ENCODE measurements at regions not wholly inside any gene's neighbourhood (a gene's known extent, or its start where the extent isn't known, plus 50 kb on each side); places are given as distances from the start of the nearest gene placed in this dataset.
"Not testable (repeated sequence)": the region's sequence is repeated elsewhere in the genome, so short reads cannot be mapped to it uniquely, and the experiment has no call there.

- Histone ChIP-seq H3K27ac (no peak overlapping the region), H3K9me3 (no peaks in the 10 kb centered on the region), H3K4me1 (no peaks in the 10 kb centered on the region), H3K36me3 (no peaks in the 10 kb centered on the region), H3K27me3 (no peaks in the 10 kb centered on the region), H3K4me3 (no peak overlapping the region)
- ATAC-seq (no peak), DNase-seq (no peak), FAIRE-seq (no peak)
- intact Hi-C loops (cut with DNase I) = no loop called here
- TF ChIP-seq, protein P1, sequence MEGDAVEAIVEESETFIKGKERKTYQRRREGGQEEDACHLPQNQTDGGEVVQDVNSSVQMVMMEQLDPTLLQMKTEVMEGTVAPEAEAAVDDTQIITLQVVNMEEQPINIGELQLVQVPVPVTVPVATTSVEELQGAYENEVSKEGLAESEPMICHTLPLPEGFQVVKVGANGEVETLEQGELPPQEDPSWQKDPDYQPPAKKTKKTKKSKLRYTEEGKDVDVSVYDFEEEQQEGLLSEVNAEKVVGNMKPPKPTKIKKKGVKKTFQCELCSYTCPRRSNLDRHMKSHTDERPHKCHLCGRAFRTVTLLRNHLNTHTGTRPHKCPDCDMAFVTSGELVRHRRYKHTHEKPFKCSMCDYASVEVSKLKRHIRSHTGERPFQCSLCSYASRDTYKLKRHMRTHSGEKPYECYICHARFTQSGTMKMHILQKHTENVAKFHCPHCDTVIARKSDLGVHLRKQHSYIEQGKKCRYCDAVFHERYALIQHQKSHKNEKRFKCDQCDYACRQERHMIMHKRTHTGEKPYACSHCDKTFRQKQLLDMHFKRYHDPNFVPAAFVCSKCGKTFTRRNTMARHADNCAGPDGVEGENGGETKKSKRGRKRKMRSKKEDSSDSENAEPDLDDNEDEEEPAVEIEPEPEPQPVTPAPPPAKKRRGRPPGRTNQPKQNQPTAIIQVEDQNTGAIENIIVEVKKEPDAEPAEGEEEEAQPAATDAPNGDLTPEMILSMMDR (IDR thresholded peaks at IDR 0.05) = no peak
Observed at GRCh38 chr13:81117416-81117815, 776.5 kb upstream of the SPRY2 start.

DNA sequence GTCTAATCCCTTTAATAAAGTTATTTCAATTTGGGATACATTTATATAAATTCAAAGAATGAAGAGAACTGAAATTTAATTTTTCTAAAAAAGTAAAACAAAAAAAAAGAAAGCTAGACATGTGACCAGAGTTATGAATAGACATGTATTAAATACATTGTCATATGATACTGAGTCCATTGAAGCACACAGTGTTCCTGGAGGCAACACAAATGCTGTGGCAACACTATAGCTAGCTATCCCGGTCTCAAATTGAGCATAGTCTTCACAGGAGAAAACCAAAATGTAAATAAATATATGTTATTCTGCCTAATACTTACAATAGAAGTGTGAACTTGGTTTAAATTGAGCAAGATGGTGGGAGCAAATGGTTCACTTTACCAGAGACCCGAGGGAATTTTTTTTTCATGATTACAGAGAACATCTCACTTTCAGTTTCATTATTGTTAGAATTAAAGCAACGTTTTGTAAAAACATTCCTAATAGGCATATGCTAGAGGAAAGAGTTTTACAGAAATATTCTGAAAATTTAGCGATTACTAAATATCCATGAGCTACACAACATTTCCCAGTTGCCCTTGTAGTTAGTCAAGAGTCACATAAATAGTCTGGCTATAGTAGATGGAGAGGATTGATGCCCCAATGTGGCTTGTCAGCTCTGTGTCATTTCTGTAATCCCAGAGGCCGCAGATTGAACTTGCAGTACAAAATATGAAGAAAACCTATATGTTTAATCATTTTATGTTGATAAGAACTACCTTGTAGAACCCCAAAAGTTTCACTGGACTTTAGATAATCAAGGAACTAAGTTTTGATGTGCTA is 775.7 kb upstream of the SPRY2 start:
- ATAC-seq (no peak), DNase-seq (no peak), FAIRE-seq (no peak)
- no peaks in the 10 kb centered on the region for H3K27me3 ChIP-seq
- intact Hi-C loops (cut with DNase I) = no loop called here
- H3K4me3 ChIP-seq = no peak overlapping the region
- TF ChIP-seq, protein P1 (IDR thresholded peaks at IDR 0.05) = no peak
- no peaks in the 10 kb centered on the region for H3K4me1 ChIP-seq
- no peak overlapping the region for H3K27ac ChIP-seq
- no peaks in the 10 kb centered on the region for H3K36me3 ChIP-seq
- H3K9me3 ChIP-seq = no peaks in the 10 kb centered on the region
- 68 to 73% methylated on average over 5 of the region's 5 CpGs for WGBS, 2 donors

GRCh38 chr13:81109026-81109425 is 768.1 kb upstream of the SPRY2 start:
- no peaks in the 10 kb centered on the region for H3K27me3 ChIP-seq

GRCh38 chr13:81106348-81106747 is 765.4 kb upstream of the SPRY2 start:
- FAIRE-seq (no peak), ATAC-seq (no peak), DNase-seq (no peak)
- WGBS, 2 donors = 17 to 21% methylated on average over 7 of the region's 7 CpGs
- no peaks in the 10 kb centered on the region for H3K27me3 ChIP-seq
- intact Hi-C loops (cut with DNase I) = no loop called here
- TF ChIP-seq, protein P1 (IDR thresholded peaks at IDR 0.05) = no peak
- no peak overlapping the region for H3K27ac ChIP-seq
- H3K9me3 ChIP-seq = no peaks in the 10 kb centered on the region
- H3K4me1 ChIP-seq = no peaks in the 10 kb centered on the region
- H3K36me3 ChIP-seq = no peaks in the 10 kb centered on the region
- no peak overlapping the region for H3K4me3 ChIP-seq

More at GRCh38 chr13:81109026-81109425, 768.1 kb upstream of the SPRY2 start:
- DNase-seq = no peak
- ATAC-seq = no peak
- Histone ChIP-seq H3K4me3 (no peak overlapping the region), H3K9me3 (no peaks in the 10 kb centered on the region), H3K27ac (no peak overlapping the region), H3K36me3 (no peaks in the 10 kb centered on the region), H3K4me1 (no peaks in the 10 kb centered on the region)
- TF ChIP-seq, protein P1 (IDR thresholded peaks at IDR 0.05) = no peak
- no peak for FAIRE-seq
- WGBS, 2 donors = 95 to 96% methylated on average over 1 of the region's 1 CpG
- intact Hi-C loops (cut with DNase I) = no loop called here

DNA sequence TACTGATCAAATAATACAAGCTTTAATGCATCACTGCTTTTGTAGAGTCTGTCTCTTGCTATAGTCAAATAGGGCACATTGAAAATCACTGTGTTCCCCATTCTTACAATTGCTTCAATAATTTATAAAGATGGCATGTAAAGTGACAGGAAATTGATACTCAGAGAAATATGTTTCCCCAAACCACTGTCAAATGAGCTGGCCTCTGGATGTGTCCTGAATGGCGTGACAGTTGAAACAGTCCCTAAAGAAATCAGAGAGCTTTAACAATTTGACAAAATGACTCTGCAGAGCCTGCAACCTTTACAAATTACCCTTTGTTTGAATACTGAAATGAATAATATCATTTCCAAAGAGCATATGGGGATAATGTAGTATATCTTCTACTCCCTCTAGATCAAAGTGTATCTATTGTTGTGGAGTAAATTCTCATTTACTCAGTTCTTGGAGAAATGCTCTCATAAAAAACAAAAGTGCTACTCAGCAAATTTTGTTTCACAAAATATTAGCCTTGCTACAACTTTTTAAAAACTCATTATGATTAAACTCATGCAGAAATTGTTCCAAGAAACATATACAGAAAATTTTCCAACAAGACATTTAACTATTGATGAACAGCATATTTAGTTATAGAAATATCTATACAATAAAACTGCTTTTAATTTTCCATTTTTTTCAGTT is 763.2 kb upstream of the SPRY2 start:
- intact Hi-C loops (cut with DNase I) = no loop called here
- Histone ChIP-seq H3K4me1 (no peaks in the 10 kb centered on the region), H3K9me3 (no peaks in the 10 kb centered on the region), H3K4me3 (no peak overlapping the region), H3K36me3 (no peaks in the 10 kb centered on the region), H3K27ac (no peak overlapping the region), H3K27me3 (no peaks in the 10 kb centered on the region)
- no peak for DNase-seq
- FAIRE-seq = no peak
- 85 to 97% methylated on average over 1 of the region's 1 CpG for WGBS, 2 donors
- ATAC-seq = no peak
- TF ChIP-seq, protein P1 (IDR thresholded peaks at IDR 0.05) = no peak

DNA sequence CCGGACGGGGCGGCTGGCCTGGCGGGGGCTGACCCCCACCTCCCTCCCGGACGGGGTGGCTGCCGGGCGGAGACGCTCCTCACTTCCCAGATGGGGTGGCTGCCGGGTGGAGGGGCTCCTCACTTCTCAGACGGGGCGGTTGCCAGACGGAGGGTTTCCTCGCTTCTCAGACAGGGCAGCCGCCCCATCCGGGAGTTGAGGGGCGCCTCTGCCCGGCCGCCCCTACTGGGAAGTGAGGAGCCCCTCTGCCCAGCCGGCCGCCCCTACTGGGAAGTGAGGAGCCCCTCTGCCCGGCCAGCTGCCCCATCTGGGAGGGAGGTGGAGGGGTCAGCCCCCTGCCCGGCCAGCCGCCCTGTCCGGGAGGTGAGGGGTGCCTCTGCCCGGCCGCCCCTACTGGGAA is 761.1 kb upstream of the SPRY2 start:
- ATAC-seq; H3K4me3 ChIP-seq; H3K9me3 ChIP-seq; H3K36me3 ChIP-seq; H3K4me1 ChIP-seq; H3K27ac ChIP-seq; H3K27me3 ChIP-seq; FAIRE-seq; intact Hi-C loops (cut with DNase I): not testable (repeated sequence)
- peak in 2 of 6 donors; percentile 17 to 45 for DNase-seq
- WGBS, 2 donors = 91 to 96% methylated on average over 21 to 27 of the region's 27 CpGs

All from pancreas (tissue), 10 donors.